Femur (tissue), 1 donor: ENCODE measurements at regions not wholly inside any gene's neighbourhood (a gene's known extent, or its start where the extent isn't known, plus 50 kb on each side); places are given as distances from the start of the nearest gene placed in this dataset.

Source experiments
- DNase-seq: peaks from one replicate; pipeline ENCODE4 v3.0.0-alpha.2; 2017

- DNase-seq = no peak
Measured at GRCh38 chr2:60044484-60044883, 509.0 kb downstream of the BCL11A start.

GRCh38 chr2:60042023-60042422 is 511.4 kb downstream of the BCL11A start:
- no peak for DNase-seq

GRCh38 chr2:60033325-60033724 is 520.1 kb downstream of the BCL11A start:
- DNase-seq = no peak

GRCh38 chr2:60029566-60029883 is 523.9 kb downstream of the BCL11A start:
- no peak for DNase-seq

- no peak for DNase-seq
Measured at GRCh38 chr2:60028849-60029565, 524.4 kb downstream of the BCL11A start.

GRCh38 chr2:60025496-60025895 is 528.0 kb downstream of the BCL11A start:
- no peak for DNase-seq

- DNase-seq = no peak
Measured at GRCh38 chr2:60023256-60023985, 530.0 kb downstream of the BCL11A start.

- DNase-seq = no peak
Measured at GRCh38 chr2:60007671-60008070, 545.8 kb downstream of the BCL11A start.

GRCh38 chr2:60003076-60003475 is 550.4 kb downstream of the BCL11A start:
- no peak for DNase-seq

GRCh38 chr2:60002183-60002867 is 551.1 kb downstream of the BCL11A start:
- no peak for DNase-seq

- DNase-seq = no peak
Measured at GRCh38 chr2:60000686-60001085, 552.8 kb downstream of the BCL11A start.

- DNase-seq = no peak
Measured at GRCh38 chr2:59998324-59998723, 555.1 kb downstream of the BCL11A start.

GRCh38 chr2:59997371-59997770 is 556.1 kb downstream of the BCL11A start:
- DNase-seq = no peak

GRCh38 chr2:59996855-59997254 is 556.6 kb downstream of the BCL11A start:
- no peak for DNase-seq

- DNase-seq = no peak
Measured at GRCh38 chr2:59993726-59994125, 559.7 kb downstream of the BCL11A start.

GRCh38 chr2:59988341-59988740 is 565.1 kb downstream of the BCL11A start:
- no peak for DNase-seq

GRCh38 chr2:59986511-59986910 is 566.9 kb downstream of the BCL11A start:
- DNase-seq = no peak

GRCh38 chr2:59985923-59986322 is 567.5 kb downstream of the BCL11A start:
- DNase-seq = no peak

GRCh38 chr2:59974051-59974766 is 579.2 kb downstream of the BCL11A start:
- no peak for DNase-seq

- no peak for DNase-seq
Measured at GRCh38 chr2:59969161-59969560, 584.3 kb downstream of the BCL11A start.

- peak; percentile 50 for DNase-seq
Measured at GRCh38 chr2:59968441-59968840, 585.0 kb downstream of the BCL11A start.

- DNase-seq = no peak
Measured at GRCh38 chr2:59967691-59968090, 585.8 kb downstream of the BCL11A start.

GRCh38 chr2:59963157-59963556 is 590.3 kb downstream of the BCL11A start:
- DNase-seq = no peak
